GM21367 (cell line): ENCODE measurements at regions not wholly inside any gene's neighbourhood (a gene's known extent, or its start where the extent isn't known, plus 50 kb on each side); places are given as distances from the start of the nearest gene placed in this dataset.

Experiments used
- ATAC-seq: cut with Tn5 transposase; IDR thresholded peaks from one replicate; pipeline ENCODE4 v1.9.1; 2021; ENCODE audit not compliant: unreplicated experiment

- no peak for ATAC-seq
These were observed 53.6 kb upstream of the RBMS3 start for GRCh38 chr3:29227307-29227706.
